ENCODE measurements at regions not wholly inside any gene's neighbourhood (a gene's known extent, or its start where the extent isn't known, plus 50 kb on each side); places are given as distances from the start of the nearest gene placed in this dataset.

DNA sequence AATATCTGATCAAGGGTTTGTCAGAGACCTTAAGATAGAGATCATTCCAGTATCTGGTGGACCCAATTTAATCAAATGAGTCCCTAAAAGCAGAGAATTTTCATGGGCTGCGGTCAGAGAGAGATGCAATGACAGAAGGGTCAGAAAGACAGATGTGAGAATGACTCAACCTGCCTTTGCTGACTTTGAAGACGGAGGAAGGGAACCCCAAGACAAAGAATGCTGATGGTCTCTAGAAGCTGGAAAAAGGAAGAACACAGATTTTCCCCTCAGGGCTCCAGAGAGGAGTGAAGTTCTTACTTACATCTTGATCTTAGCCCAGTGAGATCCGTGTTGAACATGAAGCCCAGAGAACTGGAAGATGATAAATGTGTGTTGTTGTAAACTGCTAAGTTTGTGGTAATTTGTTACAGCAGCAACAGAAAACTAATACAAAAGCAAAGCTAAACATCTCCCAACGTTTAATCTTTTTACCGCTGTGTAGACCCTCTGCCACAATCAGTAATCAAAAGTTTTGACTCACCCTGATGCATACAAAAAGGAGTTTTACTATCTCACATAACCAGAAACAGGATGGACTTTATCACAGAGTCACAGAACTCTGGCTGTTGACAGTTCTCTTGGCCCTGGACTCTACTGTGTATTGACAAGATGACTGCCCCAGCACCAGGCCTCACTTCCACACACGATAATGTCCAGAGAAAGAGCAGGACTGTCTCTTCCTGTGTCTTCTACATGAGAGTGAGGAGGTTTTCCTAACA, 70.2 kb upstream of the MAGEB2 start:
- TF ChIP-seq GATA3 (IDR thresholded peaks at IDR 0.05; ENCODE audit: low read depth, low read length) (no peak), GATA2 (IDR thresholded peaks at IDR 0.05; ENCODE audit: low read depth, low read length) (no peak)

Measured in SH-SY5Y (cell line).